Sigmoid colon (tissue), 6 donors: ENCODE measurements at regions not wholly inside any gene's neighbourhood (a gene's known extent, or its start where the extent isn't known, plus 50 kb on each side); places are given as distances from the start of the nearest gene placed in this dataset.
"Not testable (repeated sequence)": the region's sequence is repeated elsewhere in the genome, so short reads cannot be mapped to it uniquely, and the experiment has no call there.

Experiments used
- DNase-seq: peaks from one replicate; pipeline ENCODE4 v3.0.0-alpha.2; 2019
- H3K27ac ChIP-seq, 4 donors: fragments of 200-600 bp; sonication (generic); one replicate each; pipeline ENCODE4 v1.5.1; 2016 to 2019; ENCODE audit warnings: mild to moderate bottlenecking in 1 of 4
- H3K27me3 ChIP-seq, 3 donors: fragments of 200-600 bp; sonication (generic); one replicate each; pipeline ENCODE4 v1.5.1; 2019; ENCODE audit warnings: mild to moderate bottlenecking in 1 of 3
- H3K36me3 ChIP-seq, 4 donors: fragments of 200-600 bp; sonication (generic); one replicate each; pipeline ENCODE4 v1.5.1; 2016 to 2019
- H3K4me1 ChIP-seq, 4 donors: fragments of 200-600 bp; sonication (generic); one replicate each; pipeline ENCODE4 v1.5.1; 2017 to 2019
- H3K4me3 ChIP-seq, 4 donors: fragments of 200-600 bp; sonication (generic); one replicate each; pipeline ENCODE4 v1.5.1; 2017 to 2019; ENCODE audit warnings: mild to moderate bottlenecking in 2 of 4, moderate library complexity in 1 of 4
- H3K9me3 ChIP-seq, 4 donors: fragments of 200-600 bp in 3 of 4; sonication (generic) in 3 of 4; one replicate each; pipeline versions ENCODE4 v1.5.1 to v1.6.1; 2013 to 2019
- CTCF ChIP-seq, 4 experiments: fragments of 450-650 bp in 3 of 4; fragments of 200-600 bp in 1 of 4; IDR thresholded peaks; one replicate each; pipeline ENCODE4 v1.5.1; 2016 to 2019; ENCODE audit warnings: antibody characterized with exemption in 4 of 4, mild to moderate bottlenecking in 3 of 4, moderate library complexity in 2 of 4
- EP300 ChIP-seq, 4 donors: sonication (generic); formaldehyde crosslinking; IDR thresholded peaks; one replicate each; pipeline ENCODE4 v1.6.1; 2017; ENCODE audit warnings: antibody characterized with exemption in 4 of 4
- POLR2A ChIP-seq, 2 donors: fragments of 450-650 bp; IDR thresholded peaks; one replicate each; pipeline ENCODE4 v1.6.1; 2016; ENCODE audit warnings: antibody characterized with exemption in 2 of 2, mild to moderate bottlenecking in 2 of 2, moderate library complexity in 2 of 2
- POLR2AphosphoS5 ChIP-seq, 4 donors: sonication (generic); formaldehyde crosslinking; IDR thresholded peaks; one replicate each; pipeline ENCODE4 v1.6.1; 2017; ENCODE audit warnings: antibody characterized with exemption in 4 of 4
- WGBS, 2 donors: extraction: QIAGEN DNeasy Blood & Tissue Kit; methylation state at CpG; one replicate each; pipeline ENCODE4 v1.1.7; 2013; 5-methylcytosine and 5-hydroxymethylcytosine counted together
- intact Hi-C: fragments of 100-400 bp; cut with DNase I; formaldehyde crosslinking; loops from one replicate; pipeline ENCODE4 v1.15.1; 2023
- donor health status: healthy with polysubstance abuse.
- donor health status: healthy.

- H3K9me3 ChIP-seq, result no peaks in the 10 kb centered on the region
- no peaks in the 10 kb centered on the region for H3K27me3 ChIP-seq
- H3K4me3 ChIP-seq, result no peak overlapping the region
- H3K4me1 ChIP-seq, result no peaks in the 10 kb centered on the region
- no peak for TF ChIP-seq EP300 (IDR thresholded peaks at IDR 0.05)
- no peak for TF ChIP-seq CTCF (IDR thresholded peaks at IDR 0.05)
- no peak for TF ChIP-seq POLR2AphosphoS5 (IDR thresholded peaks at IDR 0.05)
- TF ChIP-seq POLR2A (IDR thresholded peaks at IDR 0.05), result no peak
- no peaks in the 10 kb centered on the region for H3K36me3 ChIP-seq
- no peak overlapping the region for H3K27ac ChIP-seq
- intact Hi-C loops, result no loop called here
- WGBS, 2 donors, result 65 to 70% methylated on average over 8 of the region's 8 CpGs
- no peak for DNase-seq
These were observed 114.1 kb downstream of the FAR1 start for GRCh38 chr11:13782390-13783075.

- Histone ChIP-seq H3K4me1 (no peaks in the 10 kb centered on the region), H3K4me3 (no peak overlapping the region), H3K27me3 (no peaks in the 10 kb centered on the region), H3K9me3 (no peaks in the 10 kb centered on the region), H3K36me3 (no peaks in the 10 kb centered on the region), H3K27ac (no peak overlapping the region)
- TF ChIP-seq POLR2AphosphoS5 (IDR thresholded peaks at IDR 0.05) (no peak), EP300 (IDR thresholded peaks at IDR 0.05) (no peak), CTCF (IDR thresholded peaks at IDR 0.05) (no peak), POLR2A (IDR thresholded peaks at IDR 0.05) (no peak)
- no peak for DNase-seq
- WGBS, 2 donors, result 86 to 91% methylated on average over 3 of the region's 3 CpGs
- intact Hi-C loops, result no loop called here
These were observed 116.0 kb downstream of the FAR1 start for GRCh38 chr11:13784441-13784840.

GRCh38 chr11:13784855-13785254, 116.4 kb downstream of the FAR1 start:
- Histone ChIP-seq H3K27ac (no peak overlapping the region), H3K4me3 (no peak overlapping the region), H3K27me3 (no peaks in the 10 kb centered on the region), H3K9me3 (no peaks in the 10 kb centered on the region), H3K4me1 (no peaks in the 10 kb centered on the region), H3K36me3 (no peaks in the 10 kb centered on the region)
- no peak for DNase-seq
- no peak for TF ChIP-seq CTCF (IDR thresholded peaks at IDR 0.05)
- TF ChIP-seq EP300 (IDR thresholded peaks at IDR 0.05), result no peak
- no peak for TF ChIP-seq POLR2A (IDR thresholded peaks at IDR 0.05)
- TF ChIP-seq POLR2AphosphoS5 (IDR thresholded peaks at IDR 0.05), result no peak
- 89 to 91% methylated on average over 5 of the region's 5 CpGs for WGBS, 2 donors
- intact Hi-C loops, result no loop called here

- Histone ChIP-seq H3K27ac (no peak overlapping the region), H3K4me3 (no peak overlapping the region), H3K4me1 (no peaks in the 10 kb centered on the region), H3K27me3 (no peaks in the 10 kb centered on the region), H3K36me3 (no peaks in the 10 kb centered on the region), H3K9me3 (no peaks in the 10 kb centered on the region)
- no peak for DNase-seq
- TF ChIP-seq POLR2A (IDR thresholded peaks at IDR 0.05), result no peak
- no peak for TF ChIP-seq CTCF (IDR thresholded peaks at IDR 0.05)
- TF ChIP-seq POLR2AphosphoS5 (IDR thresholded peaks at IDR 0.05), result no peak
- TF ChIP-seq EP300 (IDR thresholded peaks at IDR 0.05), result no peak
- WGBS, 2 donors, result 27 to 45% methylated on average over 3 of the region's 3 CpGs
- intact Hi-C loops, result no loop called here
These were observed 118.2 kb downstream of the FAR1 start for GRCh38 chr11:13786688-13787087.

- H3K27me3 ChIP-seq, H3K4me3 ChIP-seq, intact Hi-C loops, H3K27ac ChIP-seq, H3K4me1 ChIP-seq, H3K9me3 ChIP-seq, DNase-seq, H3K36me3 ChIP-seq: not testable (repeated sequence)
- WGBS, 2 donors, result 74 to 82% methylated on average over 3 of the region's 3 CpGs
These were observed 129.1 kb downstream of the FAR1 start for GRCh38 chr11:13797616-13798015.
